Trophoblast cell (in vitro differentiated cells and primary cell): ENCODE measurements at regions not wholly inside any gene's neighbourhood (a gene's known extent, or its start where the extent isn't known, plus 50 kb on each side); places are given as distances from the start of the nearest gene placed in this dataset.

Experiments
- DNase-seq, 2 donors: peaks; one replicate each; pipeline ENCODE4 v3.0.0-alpha.2; 2016
- H2AFZ ChIP-seq: 2 replicates; pipeline ENCODE4 v1.6.1; 2013; ENCODE audit warnings: low read length, moderate library complexity, mild to moderate bottlenecking; ENCODE audit not compliant: insufficient read depth, poor library complexity
- H2AK5ac ChIP-seq: 2 replicates; pipeline ENCODE4 v1.6.1; 2013; ENCODE audit warnings: mild to moderate bottlenecking, low read length
- H2BK120ac ChIP-seq: 2 replicates; pipeline ENCODE4 v1.6.1; 2013; ENCODE audit warnings: low read length, mild to moderate bottlenecking, moderate library complexity; ENCODE audit not compliant: insufficient read depth, poor library complexity
- H2BK12ac ChIP-seq: 2 replicates; pipeline ENCODE4 v1.6.1; 2013; ENCODE audit warnings: mild to moderate bottlenecking, low read length, moderate library complexity
- H2BK5ac ChIP-seq: 2 replicates; pipeline ENCODE4 v1.6.1; 2013; ENCODE audit warnings: low read length, low read depth, moderate library complexity, mild to moderate bottlenecking; ENCODE audit not compliant: poor library complexity
- H3K14ac ChIP-seq: 2 replicates; pipeline ENCODE4 v1.6.1; 2013; ENCODE audit warnings: mild to moderate bottlenecking, low read length
- H3K18ac ChIP-seq: 2 replicates; pipeline ENCODE4 v1.6.1; 2013; ENCODE audit warnings: mild to moderate bottlenecking, low read length
- H3K23ac ChIP-seq: 2 replicates; pipeline ENCODE4 v1.6.1; 2013; ENCODE audit warnings: low read length
- H3K27ac ChIP-seq: 2 replicates; pipeline ENCODE4 v1.5.1; 2013; ENCODE audit warnings: low read depth, mild to moderate bottlenecking, inconsistent platforms, low read length, moderate library complexity
- H3K27me3 ChIP-seq: 2 replicates; pipeline ENCODE4 v1.6.1; 2013; ENCODE audit warnings: inconsistent platforms, mild to moderate bottlenecking, low read length, moderate library complexity; ENCODE audit not compliant: insufficient read depth
- H3K36me3 ChIP-seq, 2 experiments: 1 replicate in 1 of 2; 2 replicates in 1 of 2; pipeline ENCODE4 v1.6.1; 2013; ENCODE audit warnings: low read length in 2 of 2, mild to moderate bottlenecking in 2 of 2, moderate library complexity in 1 of 2; ENCODE audit not compliant: insufficient read depth in 2 of 2, control insufficient read depth in 1 of 2
- H3K4ac ChIP-seq: 2 replicates; pipeline ENCODE4 v1.6.1; 2013; ENCODE audit warnings: low read depth, mild to moderate bottlenecking, low read length, moderate library complexity
- H3K4me1 ChIP-seq, 2 experiments: 1 replicate in 1 of 2; 2 replicates in 1 of 2; pipeline ENCODE4 v1.6.1; 2013; ENCODE audit warnings: low read length in 2 of 2, mild to moderate bottlenecking in 2 of 2, moderate library complexity in 1 of 2; ENCODE audit not compliant: insufficient read depth in 2 of 2, control insufficient read depth in 1 of 2
- H3K4me2 ChIP-seq: 2 replicates; pipeline ENCODE4 v1.6.1; 2013; ENCODE audit warnings: inconsistent platforms, mild to moderate bottlenecking, low read length, moderate library complexity
- H3K4me3 ChIP-seq: 2 replicates; pipeline ENCODE4 v1.5.1; 2013; ENCODE audit warnings: mild to moderate bottlenecking, low read depth, low read length, inconsistent platforms
- H3K79me1 ChIP-seq: one replicate; pipeline ENCODE4 v1.6.1; 2013; ENCODE audit warnings: low read length
- H3K79me2 ChIP-seq: 2 replicates; pipeline ENCODE4 v1.6.1; 2013; ENCODE audit warnings: low read length, mild to moderate bottlenecking; ENCODE audit not compliant: control insufficient read depth, insufficient read depth, poor library complexity
- H3K9ac ChIP-seq: 2 replicates; pipeline ENCODE4 v1.6.1; 2013; ENCODE audit warnings: mild to moderate bottlenecking, low read length
- H3K9me3 ChIP-seq: 2 replicates; pipeline ENCODE4 v1.6.1; 2013; ENCODE audit warnings: low read depth, mild to moderate bottlenecking, control low read depth, inconsistent platforms, low read length; ENCODE audit not compliant: insufficient read depth
- H4K12ac ChIP-seq: 2 replicates; pipeline ENCODE4 v1.6.1; 2013; ENCODE audit warnings: low read depth, mild to moderate bottlenecking, low read length, moderate library complexity
- H4K8ac ChIP-seq: 2 replicates; pipeline ENCODE4 v1.6.1; 2013; ENCODE audit warnings: low read depth, mild to moderate bottlenecking, low read length, moderate library complexity
- H4K91ac ChIP-seq: one replicate; pipeline ENCODE4 v1.6.1; 2013; ENCODE audit warnings: low read depth, mild to moderate bottlenecking, low read length, moderate library complexity
- whole genome bisulfite sequencing: extraction: QIAGEN DNeasy Blood & Tissue Kit; methylation state at CpG from one replicate; pipeline ENCODE4 v1.1.7; 2013; ENCODE audit warnings: missing lambda C conversion rate; ENCODE audit not compliant: insufficient read length, insufficient coverage; ENCODE audit errors: extremely low coverage; 5-methylcytosine and 5-hydroxymethylcytosine counted together

GRCh38 chr20:22512911-22513489 lies 71.4 kb downstream of the FOXA2 start:
- WGBS: no CpG with 5 or more reads among the region's 1 CpG
- H3K36me3 ChIP-seq: no peaks in the 10 kb centered on the region
- H4K12ac ChIP-seq: no peak overlapping the region
- no peak overlapping the region for H3K18ac ChIP-seq
- H2BK5ac ChIP-seq: no peak overlapping the region
- H3K4ac ChIP-seq: no peak overlapping the region
- no peak overlapping the region for H3K23ac ChIP-seq
- H2AK5ac ChIP-seq: no peak overlapping the region
- no peak overlapping the region for H2AFZ ChIP-seq
- no peak overlapping the region for H2BK120ac ChIP-seq
- H3K14ac ChIP-seq: no peak overlapping the region
- H3K9me3 ChIP-seq: no peaks in the 10 kb centered on the region
- no peaks in the 10 kb centered on the region for H3K79me2 ChIP-seq
- no peak overlapping the region for H3K9ac ChIP-seq
- H2BK12ac ChIP-seq: no peak overlapping the region
- no peak overlapping the region for H3K4me3 ChIP-seq
- no peak overlapping the region for H4K8ac ChIP-seq
- no peaks in the 10 kb centered on the region for H3K27me3 ChIP-seq
- no peak overlapping the region for H3K27ac ChIP-seq
- no peak overlapping the region for H3K4me2 ChIP-seq
- no peaks in the 10 kb centered on the region for H3K79me1 ChIP-seq
- H4K91ac ChIP-seq: no peak overlapping the region
- no peak for DNase-seq
- no peaks in the 10 kb centered on the region for H3K4me1 ChIP-seq

DNA sequence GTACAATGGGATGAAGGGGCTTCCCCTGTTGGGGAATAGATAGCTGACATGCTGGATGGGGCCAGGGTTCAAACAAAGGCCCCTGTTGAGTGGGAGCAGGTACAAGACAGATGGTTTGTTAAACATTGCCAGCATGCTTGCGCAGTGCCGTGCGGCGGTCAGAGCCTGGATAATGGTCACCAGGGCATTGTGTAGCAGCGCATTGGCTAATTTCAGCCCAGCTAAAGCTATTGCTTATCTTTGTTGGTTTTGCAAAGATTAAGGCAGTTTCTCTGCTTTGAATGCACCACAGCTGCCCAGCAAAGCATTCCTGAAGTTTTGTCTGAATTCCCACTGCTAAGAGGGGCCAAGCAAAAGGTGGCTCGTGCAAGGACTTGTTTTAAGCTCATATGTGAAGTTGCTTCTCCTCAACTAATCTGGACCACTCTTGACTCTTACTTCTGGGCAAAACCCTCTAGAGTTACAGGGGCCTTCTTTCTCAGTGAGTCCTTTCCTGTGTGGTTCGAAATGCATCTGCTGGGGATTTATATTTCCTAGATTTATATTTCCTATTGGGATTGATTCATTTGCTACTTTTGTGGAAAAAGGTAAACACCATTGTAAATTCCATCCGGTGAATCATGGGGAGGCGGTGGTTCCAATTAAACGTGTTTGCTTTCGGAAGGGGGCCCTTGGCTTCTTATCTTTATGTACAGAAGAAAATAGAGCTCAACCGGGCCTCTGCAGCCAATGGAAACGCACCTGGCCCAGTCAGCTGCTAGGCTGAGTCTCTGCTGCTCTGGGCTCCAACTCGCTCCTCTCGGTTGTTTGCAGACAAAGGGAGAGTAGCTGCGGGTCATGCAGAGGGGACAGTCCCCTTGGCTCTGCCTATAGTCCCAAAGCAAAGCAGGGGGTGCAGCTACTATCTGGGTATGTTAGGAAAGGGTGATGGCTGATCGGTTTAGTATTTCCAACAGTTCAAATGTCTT lies 72.1 kb downstream of the FOXA2 start:
- no peak overlapping the region for H3K27ac ChIP-seq
- no peaks in the 10 kb centered on the region for H3K36me3 ChIP-seq
- no peak overlapping the region for H4K12ac ChIP-seq
- no peak overlapping the region for H2AK5ac ChIP-seq
- no peak overlapping the region for H3K4me2 ChIP-seq
- H4K8ac ChIP-seq: no peak overlapping the region
- no peak overlapping the region for H3K23ac ChIP-seq
- DNase-seq: no peak
- no peak overlapping the region for H2BK5ac ChIP-seq
- no peak overlapping the region for H3K14ac ChIP-seq
- no peaks in the 10 kb centered on the region for H3K9me3 ChIP-seq
- H2BK12ac ChIP-seq: no peak overlapping the region
- H2BK120ac ChIP-seq: no peak overlapping the region
- WGBS: no CpG with 5 or more reads among the region's 17 CpGs
- no peak overlapping the region for H4K91ac ChIP-seq
- H3K79me1 ChIP-seq: no peaks in the 10 kb centered on the region
- no peak overlapping the region for H3K4me3 ChIP-seq
- no peaks in the 10 kb centered on the region for H3K27me3 ChIP-seq
- H3K4ac ChIP-seq: no peak overlapping the region
- no peak overlapping the region for H3K18ac ChIP-seq
- no peaks in the 10 kb centered on the region for H3K4me1 ChIP-seq
- H2AFZ ChIP-seq: no peak overlapping the region
- no peak overlapping the region for H3K9ac ChIP-seq
- H3K79me2 ChIP-seq: no peaks in the 10 kb centered on the region

DNA sequence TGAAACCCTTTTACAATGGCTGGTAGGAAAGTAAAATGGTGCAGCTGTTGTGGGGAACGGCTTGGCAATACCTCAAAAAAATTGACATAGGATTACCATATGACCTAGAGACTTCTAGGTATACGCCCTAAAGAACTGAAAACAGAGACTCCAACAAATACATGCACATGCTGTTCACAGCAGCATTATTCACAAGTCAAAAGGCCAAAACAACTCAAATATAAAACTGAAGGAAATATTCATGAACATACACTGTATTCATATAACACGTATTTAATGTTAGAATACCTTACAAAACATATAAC lies 74.6 kb downstream of the FOXA2 start:
- Histone ChIP-seq H3K14ac (no peak overlapping the region), H3K4me3 (no peak overlapping the region), H2BK5ac (no peak overlapping the region), H3K4ac (no peak overlapping the region), H3K9ac (no peak overlapping the region), H3K18ac (no peak overlapping the region), H3K79me2 (no peaks in the 10 kb centered on the region), H4K8ac (no peak overlapping the region), H3K9me3 (peaks cover 1% of the 10 kb centered on the region), H4K12ac (no peak overlapping the region), H3K23ac (no peak overlapping the region), H3K27me3 (no peaks in the 10 kb centered on the region), H2BK120ac (no peak overlapping the region), H3K4me1 (no peaks in the 10 kb centered on the region), H3K36me3 (no peaks in the 10 kb centered on the region), H2AK5ac (no peak overlapping the region), H3K79me1 (no peaks in the 10 kb centered on the region), H4K91ac (no peak overlapping the region), H3K27ac (no peak overlapping the region), H2BK12ac (no peak overlapping the region), H3K4me2 (no peak overlapping the region), H2AFZ (no peak overlapping the region)
- no CpG with 5 or more reads among the region's 3 CpGs for WGBS
- no peak for DNase-seq

DNA sequence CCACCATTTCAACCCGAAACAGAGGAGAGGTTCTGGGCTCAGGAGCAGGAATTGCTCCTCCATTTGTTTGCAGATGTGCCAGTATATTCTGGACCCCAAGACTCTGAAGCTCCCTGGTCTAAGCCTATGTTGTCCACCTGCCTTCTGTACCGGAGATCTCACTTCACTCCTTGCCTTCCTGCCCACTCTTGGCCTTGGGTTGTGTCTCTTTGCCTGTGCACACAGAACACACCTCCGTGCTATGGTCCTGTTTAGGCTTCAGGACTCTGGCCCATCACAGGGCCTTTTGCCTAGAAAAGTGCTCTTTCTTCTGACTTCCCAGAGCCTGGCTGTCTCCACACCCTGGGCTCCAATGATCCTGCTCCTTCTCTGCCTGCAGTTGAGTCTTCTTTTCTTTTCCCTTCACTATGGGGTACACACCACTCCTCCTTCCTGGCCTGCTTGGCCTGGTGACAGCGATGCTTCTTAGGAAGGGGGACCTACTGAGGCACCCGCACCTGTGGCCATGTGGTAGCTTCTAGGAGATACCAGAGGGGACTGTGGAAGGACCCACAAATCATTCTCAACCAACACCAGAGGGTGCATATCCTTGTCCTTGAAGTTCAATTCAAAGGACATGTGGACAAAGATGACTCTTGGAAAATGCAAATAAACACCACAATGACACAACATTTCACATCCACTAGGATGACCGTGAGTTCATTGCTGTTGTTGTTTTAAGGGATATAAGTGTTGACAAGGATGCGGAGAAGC lies 75.1 kb downstream of the FOXA2 start:
- no peak overlapping the region for H3K27ac ChIP-seq
- no peak overlapping the region for H3K4me2 ChIP-seq
- H3K9me3 ChIP-seq: peaks cover 3% of the 10 kb centered on the region
- H2AFZ ChIP-seq: no peak overlapping the region
- no peak overlapping the region for H2BK5ac ChIP-seq
- no peak overlapping the region for H2BK120ac ChIP-seq
- H3K9ac ChIP-seq: no peak overlapping the region
- H3K4ac ChIP-seq: no peak overlapping the region
- H3K27me3 ChIP-seq: no peaks in the 10 kb centered on the region
- no peak for DNase-seq
- H3K4me1 ChIP-seq: no peaks in the 10 kb centered on the region
- no peaks in the 10 kb centered on the region for H3K79me1 ChIP-seq
- H4K91ac ChIP-seq: no peak overlapping the region
- no peaks in the 10 kb centered on the region for H3K36me3 ChIP-seq
- no peak overlapping the region for H3K14ac ChIP-seq
- H4K12ac ChIP-seq: no peak overlapping the region
- H4K8ac ChIP-seq: no peak overlapping the region
- H2BK12ac ChIP-seq: no peak overlapping the region
- H3K4me3 ChIP-seq: no peak overlapping the region
- no peak overlapping the region for H3K18ac ChIP-seq
- no CpG with 5 or more reads among the region's 7 CpGs for WGBS
- H2AK5ac ChIP-seq: no peak overlapping the region
- H3K79me2 ChIP-seq: no peaks in the 10 kb centered on the region
- H3K23ac ChIP-seq: no peak overlapping the region
